ENCODE measurements at regions not wholly inside any gene's neighbourhood (a gene's known extent, or its start where the extent isn't known, plus 50 kb on each side); places are given as distances from the start of the nearest gene placed in this dataset.

GRCh38 chr14:101230161-101230850 lies 326.8 kb upstream of the RTL1 start:
- no peak overlapping the region for H3K4me3 ChIP-seq (ENCODE audit: low read depth in 1 of 2, low read length in 1 of 2)
- H3K27ac ChIP-seq = no peak overlapping the region
- H3K4me1 ChIP-seq (ENCODE audit: control insufficient read depth in 1 of 2, insufficient read depth in 1 of 2, low read depth in 1 of 2, low read length in 1 of 2) = no peaks in the 10 kb centered on the region
- no peaks in the 10 kb centered on the region for H3K9me3 ChIP-seq
- H3K36me3 ChIP-seq = no peaks in the 10 kb centered on the region
- no peak for TF ChIP-seq CTCF (IDR thresholded peaks at IDR 0.05)
- peaks cover 20% of the 10 kb centered on the region for H3K27me3 ChIP-seq

DNA sequence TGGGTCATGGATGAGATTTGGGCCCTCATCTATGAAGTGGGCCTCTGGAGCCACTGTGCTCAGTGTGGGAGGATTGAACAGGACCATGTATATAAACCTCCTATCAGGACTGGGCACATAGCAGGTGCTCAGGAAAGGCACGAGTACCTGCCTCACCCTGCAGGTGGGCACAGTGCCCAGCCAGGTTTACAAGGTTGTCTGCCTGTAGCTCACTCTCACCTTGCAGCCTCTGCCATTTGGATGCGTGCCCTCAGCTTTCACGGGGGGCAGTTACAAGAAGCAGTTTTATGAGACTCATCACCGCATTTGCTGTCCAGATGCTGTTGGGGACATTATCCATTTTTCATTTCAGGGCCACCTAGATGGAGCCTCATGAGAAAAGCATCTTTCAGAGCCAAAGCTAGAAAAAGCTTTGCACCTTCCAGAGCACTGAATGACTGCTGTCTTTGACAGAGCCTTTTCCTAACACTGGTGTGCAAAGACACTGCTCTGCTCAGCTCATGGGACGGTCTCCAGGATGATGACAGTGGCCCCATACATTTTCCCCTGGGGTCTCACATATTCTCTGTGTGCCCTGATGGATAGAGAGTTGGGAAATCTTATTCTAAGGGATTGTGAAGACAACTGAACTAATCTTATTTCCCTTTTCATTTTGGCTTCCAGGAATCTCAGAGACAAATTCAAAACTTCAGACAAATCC lies 327.5 kb upstream of the RTL1 start:
- no peak overlapping the region for H3K4me3 ChIP-seq (ENCODE audit: low read depth in 1 of 2, low read length in 1 of 2)
- no peak overlapping the region for H3K27ac ChIP-seq
- H3K36me3 ChIP-seq = no peaks in the 10 kb centered on the region
- peaks cover 20% of the 10 kb centered on the region for H3K27me3 ChIP-seq
- no peaks in the 10 kb centered on the region for H3K4me1 ChIP-seq (ENCODE audit: control insufficient read depth in 1 of 2, insufficient read depth in 1 of 2, low read depth in 1 of 2, low read length in 1 of 2)
- H3K9me3 ChIP-seq = no peaks in the 10 kb centered on the region
- TF ChIP-seq CTCF (IDR thresholded peaks at IDR 0.05) = no peak

GRCh38 chr14:101231828-101232227 lies 328.3 kb upstream of the RTL1 start:
- no peak overlapping the region for H3K4me3 ChIP-seq (ENCODE audit: low read depth in 1 of 2, low read length in 1 of 2)
- H3K36me3 ChIP-seq = no peaks in the 10 kb centered on the region
- no peaks in the 10 kb centered on the region for H3K4me1 ChIP-seq (ENCODE audit: control insufficient read depth in 1 of 2, insufficient read depth in 1 of 2, low read depth in 1 of 2, low read length in 1 of 2)
- H3K27me3 ChIP-seq = peaks cover 20% of the 10 kb centered on the region
- no peak overlapping the region for H3K27ac ChIP-seq
- TF ChIP-seq CTCF (IDR thresholded peaks at IDR 0.05) = no peak
- H3K9me3 ChIP-seq = no peaks in the 10 kb centered on the region

- Histone ChIP-seq H3K36me3 (no peaks in the 10 kb centered on the region), H3K9me3 (no peaks in the 10 kb centered on the region), H3K4me3 (ENCODE audit: low read depth in 1 of 2, low read length in 1 of 2) (no peak overlapping the region), H3K27ac (no peak overlapping the region), H3K4me1 (ENCODE audit: control insufficient read depth in 1 of 2, insufficient read depth in 1 of 2, low read depth in 1 of 2, low read length in 1 of 2) (no peaks in the 10 kb centered on the region), H3K27me3 (peaks cover 20% of the 10 kb centered on the region)
- TF ChIP-seq CTCF (IDR thresholded peaks at IDR 0.05) = no peak
Measured at GRCh38 chr14:101232340-101233020, 328.8 kb upstream of the DIO3 start.

DNA sequence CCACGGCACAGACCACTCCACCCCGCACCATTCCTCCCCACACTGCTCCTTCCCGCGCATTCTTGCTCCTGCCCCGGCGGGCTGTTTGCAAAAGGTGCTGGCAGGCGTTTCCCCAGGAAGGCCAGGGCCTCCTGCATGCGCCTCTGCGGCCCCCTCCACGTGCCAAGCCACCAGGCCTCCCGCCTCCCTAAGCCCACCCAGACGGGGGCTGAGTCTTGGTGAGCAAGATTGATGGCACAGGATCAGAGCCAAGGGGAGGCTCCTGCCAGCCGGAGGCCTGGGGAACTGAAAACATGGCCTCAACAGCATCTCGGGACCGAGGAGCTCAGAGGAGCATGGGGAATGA lies 328.3 kb upstream of the DIO3 start:
- TF ChIP-seq CTCF (IDR thresholded peaks at IDR 0.05) = no peak

More for the DNA sequence above, 328.3 kb upstream of the DIO3 start:
- Histone ChIP-seq H3K27ac (no peak overlapping the region), H3K9me3 (no peaks in the 10 kb centered on the region), H3K36me3 (no peaks in the 10 kb centered on the region), H3K27me3 (peaks cover 20% of the 10 kb centered on the region), H3K4me1 (ENCODE audit: control insufficient read depth in 1 of 2, insufficient read depth in 1 of 2, low read depth in 1 of 2, low read length in 1 of 2) (no peaks in the 10 kb centered on the region), H3K4me3 (ENCODE audit: low read depth in 1 of 2, low read length in 1 of 2) (no peak overlapping the region)
